GM23338 (cell line): ENCODE measurements at regions not wholly inside any gene's neighbourhood (a gene's known extent, or its start where the extent isn't known, plus 50 kb on each side); places are given as distances from the start of the nearest gene placed in this dataset.

Source experiments
- ATAC-seq: fragments of 200-7000 bp; cut with Tn5 transposase; 3 replicates; pipeline ENCODE4 v1.9.1; 2020
- DNase-seq: peaks from one replicate; pipeline ENCODE4 v3.0.0-alpha.2; 2015; ENCODE audit warnings: low spot score
- H2AFZ ChIP-seq: fragments of 200-600 bp; sonication (generic); 2 replicates; pipeline ENCODE4 v1.8.0; 2016; ENCODE audit warnings: antibody characterized with exemption, mild to moderate bottlenecking, moderate library complexity
- H3F3A ChIP-seq: fragments of 200-600 bp; sonication (generic); replicated peaks from 2 replicates; pipeline ENCODE4 v1.8.0; 2017; ENCODE audit warnings: antibody characterized with exemption, mixed run types, low read depth
- H3K27ac ChIP-seq: fragments of 200-600 bp; sonication (generic); 2 replicates; pipeline ENCODE4 v1.6.1; 2016; ENCODE audit warnings: low read depth
- H3K27me3 ChIP-seq: fragments of 200-600 bp; sonication (generic); 2 replicates; pipeline ENCODE4 v1.8.0; 2016; ENCODE audit warnings: mild to moderate bottlenecking, mixed run types, moderate library complexity; ENCODE audit not compliant: insufficient read depth
- H3K36me3 ChIP-seq: fragments of 200-600 bp; sonication (generic); 2 replicates; pipeline ENCODE4 v1.8.0; 2016; ENCODE audit warnings: mild to moderate bottlenecking; ENCODE audit not compliant: insufficient read depth
- H3K4me1 ChIP-seq: fragments of 200-600 bp; sonication (generic); 2 replicates; pipeline ENCODE4 v1.8.0; 2016; ENCODE audit warnings: mild to moderate bottlenecking, moderate library complexity; ENCODE audit not compliant: insufficient read depth
- H3K4me2 ChIP-seq: fragments of 200-600 bp; sonication (generic); 2 replicates; pipeline ENCODE4 v1.7.1; 2017; ENCODE audit warnings: mixed run types
- H3K4me3 ChIP-seq: fragments of 200-600 bp; sonication (generic); 2 replicates; pipeline ENCODE4 v1.6.1; 2016; ENCODE audit warnings: mixed run types
- H3K79me2 ChIP-seq: fragments of 200-600 bp; sonication (generic); replicated peaks from 2 replicates; pipeline ENCODE4 v1.8.0; 2017; ENCODE audit warnings: mild to moderate bottlenecking; ENCODE audit not compliant: insufficient read depth
- H3K9me2 ChIP-seq: fragments of 200-600 bp; sonication (generic); 2 replicates; pipeline ENCODE4 v1.8.0; 2017; ENCODE audit not compliant: insufficient read depth
- H4K20me1 ChIP-seq: fragments of 200-600 bp; sonication (generic); replicated peaks from 2 replicates; pipeline ENCODE4 v1.8.0; 2017; ENCODE audit warnings: mild to moderate bottlenecking; ENCODE audit not compliant: insufficient read depth
- H3K27ac Mint-ChIP-seq: 2 replicates; pipeline ENCODE4 v1.8.0; 2020; ENCODE audit warnings: inconsistent platforms, mild to moderate bottlenecking, moderate library complexity, mixed read lengths
- H3K27me3 Mint-ChIP-seq: 3 replicates; pipeline ENCODE4 v1.8.0; 2022; ENCODE audit warnings: low read depth, mild to moderate bottlenecking, moderate library complexity, mixed read lengths, inconsistent platforms; ENCODE audit not compliant: insufficient read depth, poor library complexity
- H3K36me3 Mint-ChIP-seq: 3 replicates; pipeline ENCODE4 v1.8.0; 2021; ENCODE audit warnings: low read depth, mild to moderate bottlenecking, inconsistent platforms, moderate library complexity, mixed read lengths
- H3K4me1 Mint-ChIP-seq: 3 replicates; pipeline ENCODE4 v1.8.0; 2020; ENCODE audit warnings: mild to moderate bottlenecking, inconsistent platforms, mixed read lengths
- H3K4me3 Mint-ChIP-seq: 3 replicates; pipeline ENCODE4 v1.8.0; 2021; ENCODE audit warnings: moderate library complexity, mild to moderate bottlenecking, inconsistent platforms, mixed read lengths
- H3K9me3 Mint-ChIP-seq: 3 replicates; pipeline ENCODE4 v1.8.0; 2020; ENCODE audit warnings: moderate library complexity, mild to moderate bottlenecking, inconsistent platforms, mixed read lengths
- CREB1 ChIP-seq: fragments of 250-450 bp; sonication (Bioruptor Pico); IDR thresholded peaks from 2 replicates; pipeline ENCODE4 v1.5.0; 2020; ENCODE audit warnings: low read depth, mild to moderate bottlenecking, moderate library complexity
- ETS1 ChIP-seq: IDR thresholded peaks from 2 replicates; pipeline ENCODE4 v1.6.1; 2016; ENCODE audit warnings: antibody characterized with exemption
- EZH2 ChIP-seq: fragments of 200-600 bp; sonication (generic); IDR thresholded peaks from one replicate; pipeline ENCODE4 v1.8.0; 2017; ENCODE audit warnings: antibody characterized with exemption, mild to moderate bottlenecking, low read depth; ENCODE audit not compliant: unreplicated experiment
- EZH2phosphoT487 ChIP-seq: fragments of 200-600 bp; sonication (generic); IDR thresholded peaks from one replicate; pipeline ENCODE4 v1.8.1; 2018; ENCODE audit warnings: antibody characterized with exemption; ENCODE audit not compliant: unreplicated experiment
- JUNB ChIP-seq: IDR thresholded peaks from one replicate; pipeline ENCODE4 v1.6.1; 2016; ENCODE audit warnings: antibody characterized with exemption; ENCODE audit not compliant: unreplicated experiment
- NANOG ChIP-seq: IDR thresholded peaks from 2 replicates; pipeline ENCODE4 v1.6.1; 2016; ENCODE audit warnings: antibody characterized with exemption, borderline replicate concordance
- POLR2AphosphoS5 ChIP-seq: IDR thresholded peaks from 2 replicates; pipeline ENCODE4 v1.6.1; 2016; ENCODE audit warnings: antibody characterized with exemption, low read depth
- STAT1 ChIP-seq: IDR thresholded peaks from one replicate; pipeline ENCODE4 v1.6.1; 2016; ENCODE audit warnings: antibody characterized with exemption; ENCODE audit not compliant: unreplicated experiment
- ZNF114 ChIP-seq: fragments of 250-450 bp; sonication (Bioruptor Pico); IDR thresholded peaks from 2 replicates; pipeline ENCODE4 v1.5.0; 2020; ENCODE audit warnings: mild to moderate bottlenecking, moderate library complexity
- ZNF331 ChIP-seq: fragments of 250-450 bp; sonication (Bioruptor Pico); IDR thresholded peaks from 2 replicates; pipeline ENCODE4 v1.5.0; 2020; ENCODE audit warnings: low read depth, mild to moderate bottlenecking, moderate library complexity
- TF ChIP-seq, protein P1 (sequence below), 2 experiments: fragments of 200-600 bp in 1 of 2; sonication (generic) in 1 of 2; conservative IDR thresholded peaks; 2 replicates each; pipeline versions ENCODE4 v1.5.1 to v1.6.1; 2016 to 2017; ENCODE audit warnings: antibody characterized with exemption in 2 of 2, low read depth in 2 of 2, mild to moderate bottlenecking in 2 of 2, moderate library complexity in 1 of 2
- TF ChIP-seq, protein P2 (sequence below): fragments of 250-450 bp; sonication (Bioruptor Pico); IDR thresholded peaks from 2 replicates; pipeline ENCODE4 v1.5.0; 2020; ENCODE audit warnings: mild to moderate bottlenecking, moderate library complexity
- TF ChIP-seq, protein P3 (sequence below): IDR thresholded peaks from one replicate; pipeline ENCODE4 v1.6.1; 2018; ENCODE audit warnings: antibody characterized with exemption; ENCODE audit not compliant: unreplicated experiment

DNA sequence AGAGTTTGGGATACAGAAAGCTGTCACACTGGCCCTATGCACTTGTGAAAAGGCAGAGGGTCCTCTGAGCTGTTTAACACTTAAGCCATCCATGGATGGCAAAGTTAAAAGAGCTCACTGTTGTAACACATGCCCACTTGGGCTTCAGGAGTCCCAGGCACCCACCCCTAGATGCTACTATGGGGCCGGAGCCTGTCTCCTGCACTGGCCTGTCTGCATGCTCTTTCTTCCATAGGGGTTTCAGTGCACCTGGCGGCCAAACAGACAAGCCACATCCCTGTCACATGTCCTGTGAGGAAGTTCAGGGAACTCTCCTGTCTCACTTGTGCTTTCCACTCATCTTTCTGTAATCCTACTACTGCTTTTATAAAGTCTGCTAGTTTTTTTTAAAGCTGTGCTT lies 2586.0 kb downstream of the PCDH7 start:
- Histone ChIP-seq H3K4me1 (no peaks in the 10 kb centered on the region), H3K27me3 (no peaks in the 10 kb centered on the region), H3K36me3 (no peaks in the 10 kb centered on the region), H3F3A (no peaks in the 10 kb centered on the region), H3K79me2 (no peaks in the 10 kb centered on the region), H3K4me2 (no peak overlapping the region), H3K4me3 (no peak overlapping the region), H2AFZ (no peak overlapping the region), H3K27ac (no peak overlapping the region), H3K9me2 (no peaks in the 10 kb centered on the region), H4K20me1 (no peaks in the 10 kb centered on the region)
- Mint-ChIP-seq H3K36me3 (no peaks in the 10 kb centered on the region), H3K27me3 (no peaks in the 10 kb centered on the region), H3K27ac (no peak overlapping the region), H3K4me1 (no peaks in the 10 kb centered on the region), H3K4me3 (no peak overlapping the region), H3K9me3 (no peaks in the 10 kb centered on the region; the same call in 1 of the 3 replicates)
- TF ChIP-seq EZH2 (no peak), ZNF114 (CRISPR knock-in tag) (no peak), EZH2phosphoT487 (no peak), CREB1 (CRISPR knock-in tag) (no peak), ZNF331 (CRISPR knock-in tag) (no peak), ETS1 (no peak), JUNB (no peak), STAT1 (no peak), NANOG (no peak), POLR2AphosphoS5 (no peak)
- TF ChIP-seq, protein P1, sequence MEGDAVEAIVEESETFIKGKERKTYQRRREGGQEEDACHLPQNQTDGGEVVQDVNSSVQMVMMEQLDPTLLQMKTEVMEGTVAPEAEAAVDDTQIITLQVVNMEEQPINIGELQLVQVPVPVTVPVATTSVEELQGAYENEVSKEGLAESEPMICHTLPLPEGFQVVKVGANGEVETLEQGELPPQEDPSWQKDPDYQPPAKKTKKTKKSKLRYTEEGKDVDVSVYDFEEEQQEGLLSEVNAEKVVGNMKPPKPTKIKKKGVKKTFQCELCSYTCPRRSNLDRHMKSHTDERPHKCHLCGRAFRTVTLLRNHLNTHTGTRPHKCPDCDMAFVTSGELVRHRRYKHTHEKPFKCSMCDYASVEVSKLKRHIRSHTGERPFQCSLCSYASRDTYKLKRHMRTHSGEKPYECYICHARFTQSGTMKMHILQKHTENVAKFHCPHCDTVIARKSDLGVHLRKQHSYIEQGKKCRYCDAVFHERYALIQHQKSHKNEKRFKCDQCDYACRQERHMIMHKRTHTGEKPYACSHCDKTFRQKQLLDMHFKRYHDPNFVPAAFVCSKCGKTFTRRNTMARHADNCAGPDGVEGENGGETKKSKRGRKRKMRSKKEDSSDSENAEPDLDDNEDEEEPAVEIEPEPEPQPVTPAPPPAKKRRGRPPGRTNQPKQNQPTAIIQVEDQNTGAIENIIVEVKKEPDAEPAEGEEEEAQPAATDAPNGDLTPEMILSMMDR (conservative IDR thresholded peaks at IDR 0.05; ENCODE audit: low read depth in 2 of 2) = no peak
- TF ChIP-seq, protein P2, sequence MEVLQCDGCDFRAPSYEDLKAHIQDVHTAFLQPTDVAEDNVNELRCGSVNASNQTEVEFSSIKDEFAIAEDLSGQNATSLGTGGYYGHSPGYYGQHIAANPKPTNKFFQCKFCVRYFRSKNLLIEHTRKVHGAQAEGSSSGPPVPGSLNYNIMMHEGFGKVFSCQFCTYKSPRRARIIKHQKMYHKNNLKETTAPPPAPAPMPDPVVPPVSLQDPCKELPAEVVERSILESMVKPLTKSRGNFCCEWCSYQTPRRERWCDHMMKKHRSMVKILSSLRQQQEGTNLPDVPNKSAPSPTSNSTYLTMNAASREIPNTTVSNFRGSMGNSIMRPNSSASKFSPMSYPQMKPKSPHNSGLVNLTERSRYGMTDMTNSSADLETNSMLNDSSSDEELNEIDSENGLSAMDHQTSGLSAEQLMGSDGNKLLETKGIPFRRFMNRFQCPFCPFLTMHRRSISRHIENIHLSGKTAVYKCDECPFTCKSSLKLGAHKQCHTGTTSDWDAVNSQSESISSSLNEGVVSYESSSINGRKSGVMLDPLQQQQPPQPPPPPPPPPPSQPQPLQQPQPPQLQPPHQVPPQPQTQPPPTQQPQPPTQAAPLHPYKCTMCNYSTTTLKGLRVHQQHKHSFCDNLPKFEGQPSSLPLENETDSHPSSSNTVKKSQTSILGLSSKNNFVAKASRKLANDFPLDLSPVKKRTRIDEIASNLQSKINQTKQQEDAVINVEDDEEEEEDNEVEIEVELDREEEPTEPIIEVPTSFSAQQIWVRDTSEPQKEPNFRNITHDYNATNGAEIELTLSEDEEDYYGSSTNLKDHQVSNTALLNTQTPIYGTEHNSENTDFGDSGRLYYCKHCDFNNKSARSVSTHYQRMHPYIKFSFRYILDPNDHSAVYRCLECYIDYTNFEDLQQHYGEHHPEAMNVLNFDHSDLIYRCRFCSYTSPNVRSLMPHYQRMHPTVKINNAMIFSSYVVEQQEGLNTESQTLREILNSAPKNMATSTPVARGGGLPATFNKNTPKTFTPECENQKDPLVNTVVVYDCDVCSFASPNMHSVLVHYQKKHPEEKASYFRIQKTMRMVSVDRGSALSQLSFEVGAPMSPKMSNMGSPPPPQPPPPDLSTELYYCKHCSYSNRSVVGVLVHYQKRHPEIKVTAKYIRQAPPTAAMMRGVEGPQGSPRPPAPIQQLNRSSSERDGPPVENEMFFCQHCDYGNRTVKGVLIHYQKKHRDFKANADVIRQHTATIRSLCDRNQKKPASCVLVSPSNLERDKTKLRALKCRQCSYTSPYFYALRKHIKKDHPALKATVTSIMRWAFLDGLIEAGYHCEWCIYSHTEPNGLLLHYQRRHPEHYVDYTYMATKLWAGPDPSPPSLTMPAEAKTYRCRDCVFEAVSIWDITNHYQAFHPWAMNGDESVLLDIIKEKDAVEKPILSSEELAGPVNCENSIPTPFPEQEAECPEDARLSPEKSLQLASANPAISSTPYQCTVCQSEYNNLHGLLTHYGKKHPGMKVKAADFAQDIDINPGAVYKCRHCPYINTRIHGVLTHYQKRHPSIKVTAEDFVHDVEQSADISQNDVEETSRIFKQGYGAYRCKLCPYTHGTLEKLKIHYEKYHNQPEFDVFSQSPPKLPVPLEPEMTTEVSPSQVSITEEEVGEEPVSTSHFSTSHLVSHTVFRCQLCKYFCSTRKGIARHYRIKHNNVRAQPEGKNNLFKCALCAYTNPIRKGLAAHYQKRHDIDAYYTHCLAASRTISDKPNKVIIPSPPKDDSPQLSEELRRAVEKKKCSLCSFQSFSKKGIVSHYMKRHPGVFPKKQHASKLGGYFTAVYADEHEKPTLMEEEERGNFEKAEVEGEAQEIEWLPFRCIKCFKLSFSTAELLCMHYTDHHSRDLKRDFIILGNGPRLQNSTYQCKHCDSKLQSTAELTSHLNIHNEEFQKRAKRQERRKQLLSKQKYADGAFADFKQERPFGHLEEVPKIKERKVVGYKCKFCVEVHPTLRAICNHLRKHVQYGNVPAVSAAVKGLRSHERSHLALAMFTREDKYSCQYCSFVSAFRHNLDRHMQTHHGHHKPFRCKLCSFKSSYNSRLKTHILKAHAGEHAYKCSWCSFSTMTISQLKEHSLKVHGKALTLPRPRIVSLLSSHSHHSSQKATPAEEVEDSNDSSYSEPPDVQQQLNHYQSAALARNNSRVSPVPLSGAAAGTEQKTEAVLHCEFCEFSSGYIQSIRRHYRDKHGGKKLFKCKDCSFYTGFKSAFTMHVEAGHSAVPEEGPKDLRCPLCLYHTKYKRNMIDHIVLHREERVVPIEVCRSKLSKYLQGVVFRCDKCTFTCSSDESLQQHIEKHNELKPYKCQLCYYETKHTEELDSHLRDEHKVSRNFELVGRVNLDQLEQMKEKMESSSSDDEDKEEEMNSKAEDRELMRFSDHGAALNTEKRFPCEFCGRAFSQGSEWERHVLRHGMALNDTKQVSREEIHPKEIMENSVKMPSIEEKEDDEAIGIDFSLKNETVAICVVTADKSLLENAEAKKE = no peak
- TF ChIP-seq, protein P3, sequence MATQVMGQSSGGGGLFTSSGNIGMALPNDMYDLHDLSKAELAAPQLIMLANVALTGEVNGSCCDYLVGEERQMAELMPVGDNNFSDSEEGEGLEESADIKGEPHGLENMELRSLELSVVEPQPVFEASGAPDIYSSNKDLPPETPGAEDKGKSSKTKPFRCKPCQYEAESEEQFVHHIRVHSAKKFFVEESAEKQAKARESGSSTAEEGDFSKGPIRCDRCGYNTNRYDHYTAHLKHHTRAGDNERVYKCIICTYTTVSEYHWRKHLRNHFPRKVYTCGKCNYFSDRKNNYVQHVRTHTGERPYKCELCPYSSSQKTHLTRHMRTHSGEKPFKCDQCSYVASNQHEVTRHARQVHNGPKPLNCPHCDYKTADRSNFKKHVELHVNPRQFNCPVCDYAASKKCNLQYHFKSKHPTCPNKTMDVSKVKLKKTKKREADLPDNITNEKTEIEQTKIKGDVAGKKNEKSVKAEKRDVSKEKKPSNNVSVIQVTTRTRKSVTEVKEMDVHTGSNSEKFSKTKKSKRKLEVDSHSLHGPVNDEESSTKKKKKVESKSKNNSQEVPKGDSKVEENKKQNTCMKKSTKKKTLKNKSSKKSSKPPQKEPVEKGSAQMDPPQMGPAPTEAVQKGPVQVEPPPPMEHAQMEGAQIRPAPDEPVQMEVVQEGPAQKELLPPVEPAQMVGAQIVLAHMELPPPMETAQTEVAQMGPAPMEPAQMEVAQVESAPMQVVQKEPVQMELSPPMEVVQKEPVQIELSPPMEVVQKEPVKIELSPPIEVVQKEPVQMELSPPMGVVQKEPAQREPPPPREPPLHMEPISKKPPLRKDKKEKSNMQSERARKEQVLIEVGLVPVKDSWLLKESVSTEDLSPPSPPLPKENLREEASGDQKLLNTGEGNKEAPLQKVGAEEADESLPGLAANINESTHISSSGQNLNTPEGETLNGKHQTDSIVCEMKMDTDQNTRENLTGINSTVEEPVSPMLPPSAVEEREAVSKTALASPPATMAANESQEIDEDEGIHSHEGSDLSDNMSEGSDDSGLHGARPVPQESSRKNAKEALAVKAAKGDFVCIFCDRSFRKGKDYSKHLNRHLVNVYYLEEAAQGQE = no peak
- ATAC-seq (no peak), DNase-seq (no peak)
